DND-41 (cell line): ENCODE measurements at regions not wholly inside any gene's neighbourhood (a gene's known extent, or its start where the extent isn't known, plus 50 kb on each side); places are given as distances from the start of the nearest gene placed in this dataset.

Experiments
- EZH2 ChIP-seq: IDR thresholded peaks from 3 replicates; pipeline ENCODE4 v1.6.1; 2012; ENCODE audit warnings: borderline replicate concordance, low read depth, mild to moderate bottlenecking, moderate library complexity, low read length, inconsistent platforms; ENCODE audit not compliant: severe bottlenecking
- TF ChIP-seq, protein P1 (sequence below): IDR thresholded peaks from 2 replicates; pipeline ENCODE4 v1.5.1; 2012; ENCODE audit warnings: borderline replicate concordance, low read length, moderate library complexity, mild to moderate bottlenecking; ENCODE audit not compliant: poor library complexity, severe bottlenecking; ENCODE audit errors: extremely low read depth

DNA sequence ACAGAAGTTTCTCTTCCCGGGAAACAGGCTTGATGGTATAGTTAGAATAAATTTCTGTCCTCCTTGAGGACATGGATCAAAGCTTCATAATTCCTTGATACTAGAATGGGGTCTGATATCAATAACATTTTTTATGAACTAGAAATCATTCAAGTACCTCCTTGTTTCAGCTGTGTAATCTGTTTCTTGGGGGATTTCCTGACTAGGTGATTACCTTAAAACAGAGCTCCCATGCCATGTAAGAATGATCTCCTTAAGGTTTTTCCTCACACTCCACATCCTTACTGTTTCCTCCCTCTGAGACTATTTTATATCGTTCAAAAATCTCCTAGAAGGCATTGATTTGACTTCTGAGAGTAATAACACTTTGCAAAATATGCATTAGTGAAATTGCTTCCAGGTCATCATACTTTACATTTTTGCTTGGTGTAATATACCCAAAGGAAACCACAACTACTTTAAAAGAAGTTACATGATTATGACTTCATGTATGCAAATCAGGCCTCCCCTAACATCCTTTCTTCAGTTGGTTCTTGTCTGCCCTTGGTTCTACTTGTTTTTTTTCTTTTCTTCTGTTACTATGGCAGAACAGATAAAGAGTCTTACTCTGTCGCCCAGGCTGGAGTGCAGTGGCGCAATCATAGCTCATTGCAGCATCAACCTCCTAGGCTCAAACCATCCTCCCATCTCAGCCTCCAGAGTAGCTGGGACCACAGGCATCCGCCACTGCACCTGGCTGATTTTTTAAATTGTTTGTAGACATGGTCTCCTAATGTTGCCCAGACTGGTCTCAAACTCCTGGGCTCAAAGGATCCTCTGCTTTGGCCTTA lies 388.8 kb downstream of the ZFHX3 start:
- TF ChIP-seq, protein P1, sequence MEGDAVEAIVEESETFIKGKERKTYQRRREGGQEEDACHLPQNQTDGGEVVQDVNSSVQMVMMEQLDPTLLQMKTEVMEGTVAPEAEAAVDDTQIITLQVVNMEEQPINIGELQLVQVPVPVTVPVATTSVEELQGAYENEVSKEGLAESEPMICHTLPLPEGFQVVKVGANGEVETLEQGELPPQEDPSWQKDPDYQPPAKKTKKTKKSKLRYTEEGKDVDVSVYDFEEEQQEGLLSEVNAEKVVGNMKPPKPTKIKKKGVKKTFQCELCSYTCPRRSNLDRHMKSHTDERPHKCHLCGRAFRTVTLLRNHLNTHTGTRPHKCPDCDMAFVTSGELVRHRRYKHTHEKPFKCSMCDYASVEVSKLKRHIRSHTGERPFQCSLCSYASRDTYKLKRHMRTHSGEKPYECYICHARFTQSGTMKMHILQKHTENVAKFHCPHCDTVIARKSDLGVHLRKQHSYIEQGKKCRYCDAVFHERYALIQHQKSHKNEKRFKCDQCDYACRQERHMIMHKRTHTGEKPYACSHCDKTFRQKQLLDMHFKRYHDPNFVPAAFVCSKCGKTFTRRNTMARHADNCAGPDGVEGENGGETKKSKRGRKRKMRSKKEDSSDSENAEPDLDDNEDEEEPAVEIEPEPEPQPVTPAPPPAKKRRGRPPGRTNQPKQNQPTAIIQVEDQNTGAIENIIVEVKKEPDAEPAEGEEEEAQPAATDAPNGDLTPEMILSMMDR = no peak
- no peak for TF ChIP-seq EZH2
